DND-41 (cell line): ENCODE measurements at regions not wholly inside any gene's neighbourhood (a gene's known extent, or its start where the extent isn't known, plus 50 kb on each side); places are given as distances from the start of the nearest gene placed in this dataset.
"Not testable (repeated sequence)": the region's sequence is repeated elsewhere in the genome, so short reads cannot be mapped to it uniquely, and the experiment has no call there.

Experiments
- EZH2 ChIP-seq: IDR thresholded peaks from 3 replicates; pipeline ENCODE4 v1.6.1; 2012; ENCODE audit warnings: borderline replicate concordance, low read depth, mild to moderate bottlenecking, moderate library complexity, low read length, inconsistent platforms; ENCODE audit not compliant: severe bottlenecking
- TF ChIP-seq, protein P1 (sequence below): IDR thresholded peaks from 2 replicates; pipeline ENCODE4 v1.5.1; 2012; ENCODE audit warnings: borderline replicate concordance, low read length, moderate library complexity, mild to moderate bottlenecking; ENCODE audit not compliant: poor library complexity, severe bottlenecking; ENCODE audit errors: extremely low read depth

DNA sequence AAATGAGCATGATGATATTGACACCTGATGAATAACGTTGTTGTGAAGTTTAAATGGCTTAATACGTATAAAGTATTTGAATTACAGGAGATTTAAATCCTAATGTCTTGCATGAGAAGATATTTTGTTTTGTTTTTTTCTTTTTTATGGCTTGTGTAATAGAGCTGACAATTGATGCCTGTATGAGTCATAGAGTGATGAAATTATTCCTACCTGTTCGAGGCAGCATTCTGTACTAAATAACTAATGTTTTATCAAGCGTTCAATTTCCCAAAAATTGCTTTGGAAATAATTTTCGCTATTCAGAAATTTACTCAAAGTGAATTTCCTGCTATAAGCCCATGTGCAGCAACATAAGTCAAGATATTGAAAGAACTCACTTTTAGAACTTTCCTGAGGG lies 554.0 kb downstream of the PCDH11X start:
- TF ChIP-seq EZH2 = not testable (repeated sequence)
- TF ChIP-seq, protein P1, sequence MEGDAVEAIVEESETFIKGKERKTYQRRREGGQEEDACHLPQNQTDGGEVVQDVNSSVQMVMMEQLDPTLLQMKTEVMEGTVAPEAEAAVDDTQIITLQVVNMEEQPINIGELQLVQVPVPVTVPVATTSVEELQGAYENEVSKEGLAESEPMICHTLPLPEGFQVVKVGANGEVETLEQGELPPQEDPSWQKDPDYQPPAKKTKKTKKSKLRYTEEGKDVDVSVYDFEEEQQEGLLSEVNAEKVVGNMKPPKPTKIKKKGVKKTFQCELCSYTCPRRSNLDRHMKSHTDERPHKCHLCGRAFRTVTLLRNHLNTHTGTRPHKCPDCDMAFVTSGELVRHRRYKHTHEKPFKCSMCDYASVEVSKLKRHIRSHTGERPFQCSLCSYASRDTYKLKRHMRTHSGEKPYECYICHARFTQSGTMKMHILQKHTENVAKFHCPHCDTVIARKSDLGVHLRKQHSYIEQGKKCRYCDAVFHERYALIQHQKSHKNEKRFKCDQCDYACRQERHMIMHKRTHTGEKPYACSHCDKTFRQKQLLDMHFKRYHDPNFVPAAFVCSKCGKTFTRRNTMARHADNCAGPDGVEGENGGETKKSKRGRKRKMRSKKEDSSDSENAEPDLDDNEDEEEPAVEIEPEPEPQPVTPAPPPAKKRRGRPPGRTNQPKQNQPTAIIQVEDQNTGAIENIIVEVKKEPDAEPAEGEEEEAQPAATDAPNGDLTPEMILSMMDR = not testable (repeated sequence)
